Activated T-helper 1 cell treated with anti-CD3 and anti-CD28 coated beads, Interleukin-12 subunit alpha, Interleukin-12 subunit beta, Interleukin-2, Interleukin-4 antibody, amounts not matched to agents 30 ng/mL and 10 ng/mL and 1 ng/mL, durations not matched to agents 14 hours and 24 hours and 36 hours (primary cell): ENCODE measurements at regions not wholly inside any gene's neighbourhood (a gene's known extent, or its start where the extent isn't known, plus 50 kb on each side); places are given as distances from the start of the nearest gene placed in this dataset.
"Not testable (repeated sequence)": the region's sequence is repeated elsewhere in the genome, so short reads cannot be mapped to it uniquely, and the experiment has no call there.

Experiments used
- DNase-seq: peaks from one replicate; pipeline ENCODE4 v3.0.0; 2021; ENCODE audit warnings: low spot score
- H3K27ac Mint-ChIP-seq: one replicate; pipeline ENCODE4 v1.8.0; 2021; ENCODE audit warnings: mild to moderate bottlenecking, mixed read lengths
- H3K27me3 Mint-ChIP-seq: one replicate; pipeline ENCODE4 v1.8.0; 2022; ENCODE audit warnings: mild to moderate bottlenecking, moderate library complexity, mixed read lengths; ENCODE audit not compliant: insufficient read depth
- H3K36me3 Mint-ChIP-seq: one replicate; pipeline ENCODE4 v1.8.0; 2021; ENCODE audit warnings: low read depth, mixed read lengths
- H3K4me1 Mint-ChIP-seq: one replicate; pipeline ENCODE4 v1.8.0; 2021; ENCODE audit warnings: low read depth, mixed read lengths
- H3K4me3 Mint-ChIP-seq: one replicate; pipeline ENCODE4 v1.8.0; 2021; ENCODE audit warnings: mild to moderate bottlenecking, moderate library complexity, mixed read lengths
- H3K9me3 Mint-ChIP-seq: one replicate; pipeline ENCODE4 v1.8.0; 2021; ENCODE audit warnings: mixed read lengths
- intact Hi-C: fragments of 100-400 bp; cut with micrococcal nuclease; formaldehyde crosslinking; loops from one replicate; pipeline ENCODE4 v1.15.1; 2024

DNA sequence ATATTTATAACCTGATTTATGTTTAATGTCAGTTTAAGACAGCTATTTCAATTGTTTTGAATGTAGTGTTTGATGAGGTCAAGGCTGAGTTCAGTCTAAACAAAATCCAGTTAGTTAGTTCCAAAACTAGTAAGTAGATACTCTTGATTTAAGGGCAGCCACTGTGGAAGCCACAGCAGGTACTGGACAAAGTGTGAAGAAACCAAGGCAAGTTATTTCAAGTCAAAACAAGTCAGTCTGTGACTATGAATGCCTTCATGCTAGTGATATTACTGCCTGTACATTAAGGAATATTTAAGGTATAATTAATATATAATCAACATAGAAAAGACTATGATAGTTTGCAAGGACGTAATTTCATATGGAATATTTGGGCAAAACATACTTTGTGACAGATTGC lies 362.3 kb downstream of the DMRTA1 start:
- H3K4me3 Mint-ChIP-seq = no peak overlapping the region
- H3K27ac Mint-ChIP-seq = no peak overlapping the region
- H3K4me1 Mint-ChIP-seq = no peaks in the 10 kb centered on the region

GRCh38 chr9:22809371-22809770 lies 362.7 kb downstream of the DMRTA1 start:
- Mint-ChIP-seq H3K27ac (no peak overlapping the region), H3K9me3 (no peaks in the 10 kb centered on the region), H3K4me1 (no peaks in the 10 kb centered on the region), H3K36me3 (no peaks in the 10 kb centered on the region), H3K27me3 (no peaks in the 10 kb centered on the region), H3K4me3 (no peak overlapping the region)
- no peak for DNase-seq
- intact Hi-C loops = no loop called here

More for the DNA sequence above, 362.3 kb downstream of the DMRTA1 start:
- DNase-seq = no peak
- H3K9me3 Mint-ChIP-seq = no peaks in the 10 kb centered on the region
- H3K36me3 Mint-ChIP-seq = no peaks in the 10 kb centered on the region
- H3K27me3 Mint-ChIP-seq = no peaks in the 10 kb centered on the region
- intact Hi-C loops = no loop called here

GRCh38 chr9:22813529-22813928 lies 366.9 kb downstream of the DMRTA1 start:
- no peaks in the 10 kb centered on the region for H3K9me3 Mint-ChIP-seq
- no peaks in the 10 kb centered on the region for H3K36me3 Mint-ChIP-seq
- intact Hi-C loops = no loop called here
- DNase-seq = no peak
- H3K27me3 Mint-ChIP-seq = no peaks in the 10 kb centered on the region
- no peaks in the 10 kb centered on the region for H3K4me1 Mint-ChIP-seq
- H3K4me3 Mint-ChIP-seq = no peak overlapping the region
- no peak overlapping the region for H3K27ac Mint-ChIP-seq

DNA sequence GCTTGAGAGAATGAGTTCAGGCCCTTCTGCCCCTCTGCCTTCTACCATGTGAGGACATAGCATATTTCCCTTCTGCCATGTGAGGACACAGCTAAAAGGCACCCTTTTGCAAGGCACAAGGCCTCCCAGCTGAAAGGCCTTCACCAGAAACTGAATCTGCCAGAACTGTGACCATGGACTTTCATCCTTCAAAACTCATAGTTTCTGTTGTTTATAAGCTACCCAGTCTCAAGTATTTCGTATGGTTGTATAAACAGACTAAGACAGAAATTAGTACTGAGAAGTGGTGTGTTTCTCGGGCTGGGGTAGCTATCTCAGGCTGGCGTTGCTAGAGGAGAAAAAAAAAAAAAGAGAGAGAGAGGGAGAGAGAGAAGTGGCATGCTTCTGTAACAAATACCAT lies 368.6 kb downstream of the DMRTA1 start:
- Mint-ChIP-seq H3K9me3 (no peaks in the 10 kb centered on the region), H3K4me1 (no peaks in the 10 kb centered on the region), H3K36me3 (no peaks in the 10 kb centered on the region), H3K4me3 (no peak overlapping the region), H3K27ac (no peak overlapping the region), H3K27me3 (no peaks in the 10 kb centered on the region)
- intact Hi-C loops = no loop called here
- no peak for DNase-seq

DNA sequence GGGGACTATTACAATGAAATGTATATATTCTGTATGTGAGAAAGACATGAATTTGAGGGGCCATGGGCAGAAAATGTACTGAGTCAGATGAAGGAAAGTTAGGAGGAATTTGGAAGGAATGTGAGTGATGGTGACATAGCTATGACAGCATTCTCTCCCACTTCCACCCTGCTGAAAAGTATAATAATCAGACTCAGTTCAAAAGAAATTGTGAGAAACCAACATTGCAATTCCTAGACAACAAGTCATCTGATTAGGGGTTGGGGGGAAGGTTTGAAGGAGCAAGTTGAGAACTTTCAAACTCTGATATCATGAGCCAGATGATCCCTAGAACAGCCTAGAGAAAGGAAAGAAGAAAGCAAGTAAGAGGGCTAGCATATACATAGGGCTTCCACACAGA lies 370.6 kb downstream of the DMRTA1 start:
- Mint-ChIP-seq H3K27me3 (no peaks in the 10 kb centered on the region), H3K27ac (no peak overlapping the region), H3K4me3 (no peak overlapping the region), H3K4me1 (no peaks in the 10 kb centered on the region), H3K9me3 (peaks cover 4% of the 10 kb centered on the region), H3K36me3 (no peaks in the 10 kb centered on the region)
- DNase-seq = no peak
- intact Hi-C loops = no loop called here

GRCh38 chr9:22829236-22829635 lies 382.6 kb downstream of the DMRTA1 start:
- Mint-ChIP-seq H3K9me3 (peaks cover 15% of the 10 kb centered on the region), H3K27me3 (no peaks in the 10 kb centered on the region), H3K27ac (no peak overlapping the region), H3K4me3 (no peak overlapping the region), H3K4me1 (no peaks in the 10 kb centered on the region), H3K36me3 (no peaks in the 10 kb centered on the region)
- intact Hi-C loops = no loop called here
- DNase-seq = no peak

DNA sequence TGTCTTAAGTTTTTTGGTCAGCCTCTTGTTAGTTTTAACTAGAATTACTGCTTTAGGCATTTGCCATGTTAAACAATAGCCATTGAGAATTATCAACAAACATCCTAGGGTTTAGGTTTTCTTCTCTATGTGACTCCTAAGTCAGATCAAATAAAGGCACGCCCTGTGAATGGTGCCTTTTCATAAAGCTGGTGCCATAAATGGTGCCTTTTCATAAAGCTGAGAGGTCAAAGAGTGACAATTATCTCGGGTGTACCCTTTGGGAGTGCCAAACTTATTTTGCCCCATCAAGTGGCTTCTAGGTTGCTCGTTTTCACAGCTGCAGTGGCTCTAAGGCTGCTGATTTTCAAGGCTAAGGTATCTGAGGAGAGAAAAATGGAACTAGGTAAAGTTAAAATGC lies 391.6 kb downstream of the DMRTA1 start:
- H3K27me3 Mint-ChIP-seq = no peaks in the 10 kb centered on the region

DNA sequence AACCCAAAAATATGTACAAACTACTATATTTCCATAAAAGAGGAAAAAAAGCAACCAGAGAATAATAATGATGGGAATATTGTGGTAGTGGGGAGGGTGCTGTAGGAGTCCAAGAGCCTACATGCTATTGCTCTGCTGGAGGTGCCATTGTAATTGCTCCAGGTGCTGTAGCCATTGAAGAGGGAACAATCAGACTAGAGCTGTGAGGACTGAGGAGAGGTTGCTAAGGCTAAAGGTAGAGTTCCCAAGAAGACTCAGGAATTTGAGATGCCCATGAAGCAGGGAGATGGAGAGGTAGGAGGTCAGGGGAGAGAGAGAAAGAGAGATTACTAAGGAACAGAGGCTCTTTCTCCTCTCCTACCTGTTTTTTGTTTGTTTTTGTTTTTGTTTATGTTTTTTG lies 394.0 kb downstream of the DMRTA1 start:
- Mint-ChIP-seq H3K36me3 (no peaks in the 10 kb centered on the region), H3K9me3 (peaks cover 11% of the 10 kb centered on the region), H3K4me3 (no peak overlapping the region), H3K4me1 (no peaks in the 10 kb centered on the region), H3K27ac (no peak overlapping the region), H3K27me3 (no peaks in the 10 kb centered on the region)
- intact Hi-C loops = no loop called here
- DNase-seq = no peak

More for the DNA sequence above, 391.6 kb downstream of the DMRTA1 start:
- Mint-ChIP-seq H3K9me3 (peaks cover 1% of the 10 kb centered on the region), H3K4me3 (no peak overlapping the region), H3K4me1 (no peaks in the 10 kb centered on the region), H3K36me3 (no peaks in the 10 kb centered on the region), H3K27ac (no peak overlapping the region)
- DNase-seq = no peak
- intact Hi-C loops = no loop called here

DNA sequence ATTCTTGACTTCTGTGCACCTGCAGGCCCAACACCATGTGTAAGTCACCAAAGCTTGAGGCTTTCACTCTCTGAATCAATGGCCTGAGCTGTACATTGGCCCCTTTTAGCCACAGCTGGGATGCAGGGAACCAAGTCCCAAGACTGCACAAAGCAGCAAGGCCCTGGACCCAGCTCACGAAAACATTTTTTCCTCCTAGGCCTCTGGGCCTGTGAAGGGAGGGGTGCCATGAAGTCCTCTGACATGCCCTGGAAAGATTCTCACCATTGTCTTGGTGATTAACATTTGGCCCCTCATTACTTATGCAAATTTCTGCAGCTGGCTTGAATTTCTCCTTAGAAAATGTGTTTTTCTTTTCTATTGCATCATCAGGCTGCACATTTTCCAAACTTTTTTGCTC lies 398.6 kb downstream of the DMRTA1 start:
- H3K36me3 Mint-ChIP-seq, H3K27ac Mint-ChIP-seq, intact Hi-C loops, DNase-seq, H3K27me3 Mint-ChIP-seq, H3K4me3 Mint-ChIP-seq, H3K4me1 Mint-ChIP-seq: not testable (repeated sequence)
- H3K9me3 Mint-ChIP-seq = peaks cover 35% of the 10 kb centered on the region

DNA sequence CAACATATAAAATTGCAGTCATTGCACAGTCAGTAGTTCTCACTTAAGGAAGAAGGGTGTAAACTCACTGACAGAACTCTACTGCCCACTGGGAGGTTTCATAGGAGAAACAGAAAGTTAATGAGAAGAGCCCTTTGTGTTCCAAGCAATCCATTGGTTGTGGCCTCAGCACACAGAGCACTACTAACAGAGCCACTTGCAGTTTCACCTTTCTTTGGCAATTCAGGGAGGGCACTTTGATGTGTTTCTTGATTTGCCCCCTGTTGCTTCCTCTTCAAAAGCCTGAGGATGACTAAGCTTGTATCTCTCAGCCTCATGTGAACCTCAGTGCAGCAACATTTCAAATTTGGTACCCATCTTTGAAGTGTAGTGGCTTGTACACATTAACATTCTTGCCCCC lies 409.4 kb downstream of the DMRTA1 start:
- H3K4me1 Mint-ChIP-seq = no peaks in the 10 kb centered on the region
- intact Hi-C loops = no loop called here
- DNase-seq = no peak
- no peak overlapping the region for H3K27ac Mint-ChIP-seq
- H3K4me3 Mint-ChIP-seq = no peak overlapping the region
- peaks cover 12% of the 10 kb centered on the region for H3K9me3 Mint-ChIP-seq
- no peaks in the 10 kb centered on the region for H3K36me3 Mint-ChIP-seq
- H3K27me3 Mint-ChIP-seq = no peaks in the 10 kb centered on the region

- DNase-seq = no peak
- no peaks in the 10 kb centered on the region for H3K27me3 Mint-ChIP-seq
- no peak overlapping the region for H3K4me3 Mint-ChIP-seq
- no peaks in the 10 kb centered on the region for H3K36me3 Mint-ChIP-seq
- no peak overlapping the region for H3K27ac Mint-ChIP-seq
- intact Hi-C loops = no loop called here
- peaks cover 14% of the 10 kb centered on the region for H3K9me3 Mint-ChIP-seq
- no peaks in the 10 kb centered on the region for H3K4me1 Mint-ChIP-seq
These were observed 410.7 kb downstream of the DMRTA1 start for GRCh38 chr9:22857316-22857715.

DNA sequence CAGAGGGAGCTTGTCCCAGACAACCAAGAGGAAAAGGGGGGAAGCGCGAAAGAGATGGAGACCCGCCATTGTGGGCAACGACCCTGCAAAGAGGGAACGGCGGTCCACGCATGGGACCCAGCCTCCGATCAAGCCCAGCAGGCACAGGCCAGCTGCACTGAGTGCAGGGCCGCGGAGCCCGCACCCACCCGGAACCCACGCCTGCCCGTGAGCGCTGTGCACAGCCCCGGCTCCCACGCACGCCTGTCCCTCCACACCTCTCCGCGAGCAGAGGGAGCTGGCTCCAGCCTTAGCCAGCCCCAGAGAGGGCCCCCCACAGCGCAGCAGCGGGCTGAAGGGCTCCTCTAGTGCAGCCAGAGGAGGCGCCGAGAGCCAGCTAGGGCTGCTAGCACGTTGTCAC lies 416.5 kb downstream of the DMRTA1 start:
- Mint-ChIP-seq H3K27me3 (no peaks in the 10 kb centered on the region), H3K36me3 (no peaks in the 10 kb centered on the region), H3K4me3 (no peak overlapping the region), H3K4me1 (no peaks in the 10 kb centered on the region), H3K27ac (no peak overlapping the region), H3K9me3 (peaks cover 16% of the 10 kb centered on the region)
- intact Hi-C loops = no loop called here
- DNase-seq = no peak

GRCh38 chr9:22863736-22864135 lies 417.1 kb downstream of the DMRTA1 start:
- Mint-ChIP-seq H3K27ac (no peak overlapping the region), H3K4me3 (no peak overlapping the region), H3K36me3 (no peaks in the 10 kb centered on the region), H3K4me1 (no peaks in the 10 kb centered on the region), H3K9me3 (peaks cover 16% of the 10 kb centered on the region), H3K27me3 (no peaks in the 10 kb centered on the region)
- DNase-seq = no peak
- intact Hi-C loops = no loop called here

GRCh38 chr9:22893196-22893843 lies 446.7 kb downstream of the DMRTA1 start:
- no peaks in the 10 kb centered on the region for H3K36me3 Mint-ChIP-seq

More at GRCh38 chr9:22893196-22893843, 446.7 kb downstream of the DMRTA1 start:
- DNase-seq = no peak
- Mint-ChIP-seq H3K9me3 (no peaks in the 10 kb centered on the region), H3K4me3 (no peak overlapping the region), H3K4me1 (no peaks in the 10 kb centered on the region), H3K27ac (no peak overlapping the region), H3K27me3 (no peaks in the 10 kb centered on the region)
- intact Hi-C loops = no loop called here
